ENCODE measurements at regions not wholly inside any gene's neighbourhood (a gene's known extent, or its start where the extent isn't known, plus 50 kb on each side); places are given as distances from the start of the nearest gene placed in this dataset.

DNA sequence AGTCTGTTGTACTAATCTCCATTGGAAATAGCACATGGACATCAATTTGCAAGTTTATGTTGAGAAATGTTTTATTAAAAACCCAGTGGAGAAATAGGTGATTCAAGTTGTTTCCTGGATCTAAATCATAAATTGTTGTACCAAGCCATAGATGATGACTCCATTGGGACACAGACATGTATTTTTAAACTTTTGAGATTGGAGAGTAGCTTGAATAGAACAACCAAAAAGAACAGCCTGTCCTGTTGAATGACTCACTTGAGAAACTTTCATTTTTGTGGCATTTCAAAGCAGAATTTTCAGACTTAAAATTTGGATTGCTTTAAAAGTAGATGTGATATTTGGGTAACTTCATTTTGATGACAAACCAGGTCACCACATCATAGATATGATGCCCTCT, 197.5 kb downstream of the GPAM start:
- Mint-ChIP-seq H3K27me3 (peaks cover 3% of the 10 kb centered on the region), H3K36me3 (no peaks in the 10 kb centered on the region), H3K27ac (no peak overlapping the region), H3K4me3 (no peak overlapping the region), H3K9me3 (no peaks in the 10 kb centered on the region), H3K4me1 (no peaks in the 10 kb centered on the region)
- no peak for DNase-seq
- POLR2A ChIA-PET = no interaction called here
- no peak for ATAC-seq (ENCODE audit: low read depth)

DNA sequence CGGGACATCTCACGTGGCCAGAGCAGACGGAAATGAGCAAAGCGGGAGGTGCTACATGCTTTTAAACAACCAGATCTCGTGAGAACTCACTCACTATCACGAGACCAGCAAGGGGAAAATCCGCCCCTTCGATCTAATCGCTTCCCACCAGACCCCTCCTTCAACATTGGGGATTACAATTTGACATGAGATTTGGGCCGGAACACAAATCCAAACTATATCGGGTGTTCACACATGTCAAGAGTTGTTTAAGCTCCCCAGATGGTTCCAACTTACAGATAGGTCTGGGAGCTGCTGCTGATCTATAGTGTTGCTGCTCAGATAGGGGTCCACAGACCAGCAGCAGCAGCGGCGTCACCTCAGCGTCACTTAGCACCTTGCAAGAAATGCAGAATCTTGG, 194.9 kb downstream of the GPAM start:
- Mint-ChIP-seq H3K27me3 (peaks cover 3% of the 10 kb centered on the region), H3K27ac (no peak overlapping the region), H3K4me1 (no peaks in the 10 kb centered on the region), H3K36me3 (no peaks in the 10 kb centered on the region), H3K4me3 (no peak overlapping the region), H3K9me3 (no peaks in the 10 kb centered on the region)
- DNase-seq (no peak), ATAC-seq (ENCODE audit: low read depth) (no peak)
- POLR2A ChIA-PET = no interaction called here

DNA sequence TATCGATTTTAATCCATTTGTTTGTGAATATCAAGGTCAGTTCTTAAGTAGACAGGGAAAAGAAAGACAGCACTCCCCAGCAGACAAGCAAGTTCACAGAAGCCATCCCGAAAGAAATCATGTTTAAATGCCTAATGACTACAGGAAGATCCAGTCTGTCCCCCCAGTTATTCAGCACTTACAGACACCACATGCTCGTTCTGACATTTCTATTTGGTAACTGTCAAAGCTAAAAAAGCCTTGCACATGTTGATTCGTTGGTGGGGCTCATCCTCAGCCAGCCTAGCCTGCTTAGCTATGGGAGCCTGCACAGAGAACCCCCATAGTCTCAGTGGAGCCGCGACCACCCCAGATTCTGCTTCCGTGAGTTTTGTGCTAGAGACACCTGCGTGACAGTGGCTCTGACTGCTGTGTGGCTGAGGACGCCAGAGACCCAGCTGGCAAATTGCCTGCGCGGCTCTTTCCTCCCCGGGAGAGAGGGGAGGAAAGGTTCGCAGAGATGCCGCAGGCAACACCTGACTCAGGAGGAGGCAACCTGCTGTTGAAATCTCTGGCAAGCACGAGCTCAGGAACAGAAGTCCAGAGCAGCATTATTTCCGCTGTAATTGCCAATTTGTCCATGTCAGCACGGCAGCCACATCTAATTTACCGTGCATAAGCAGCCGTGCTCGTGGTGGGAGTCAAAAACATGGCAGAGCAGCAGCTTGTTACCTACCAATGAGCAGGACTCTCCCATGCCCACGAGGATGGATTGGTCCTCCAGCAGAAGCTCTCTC, 194.2 kb downstream of the GPAM start:
- POLR2A ChIA-PET = no interaction called here
- no peak for ATAC-seq (ENCODE audit: low read depth)
- H3K9me3 Mint-ChIP-seq = no peaks in the 10 kb centered on the region
- no peak for DNase-seq
- H3K27ac Mint-ChIP-seq = no peak overlapping the region
- no peak overlapping the region for H3K4me3 Mint-ChIP-seq
- peaks cover 3% of the 10 kb centered on the region for H3K27me3 Mint-ChIP-seq
- no peaks in the 10 kb centered on the region for H3K4me1 Mint-ChIP-seq
- no peaks in the 10 kb centered on the region for H3K36me3 Mint-ChIP-seq

DNA sequence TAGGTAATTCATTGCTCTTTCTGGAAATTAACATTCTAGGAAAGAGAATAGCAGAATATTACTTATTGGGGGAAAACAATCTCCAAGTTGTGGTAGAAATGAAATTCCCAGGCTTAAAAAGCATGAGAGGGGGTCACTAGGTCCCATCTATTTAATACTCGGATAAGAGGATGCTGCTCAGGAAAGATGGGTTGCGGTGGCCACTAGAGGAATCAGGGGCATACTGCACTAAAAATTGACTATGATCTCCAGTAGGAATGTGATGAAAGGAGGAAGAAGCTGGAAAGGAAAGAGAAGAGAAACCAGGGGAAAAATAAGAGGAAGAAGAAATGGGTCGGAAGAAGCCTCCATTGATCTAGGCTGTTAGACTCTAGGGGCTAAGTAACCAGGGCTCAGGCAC, 192.8 kb downstream of the GPAM start:
- Mint-ChIP-seq H3K9me3 (no peaks in the 10 kb centered on the region), H3K27ac (no peak overlapping the region), H3K27me3 (peaks cover 3% of the 10 kb centered on the region), H3K36me3 (no peaks in the 10 kb centered on the region), H3K4me1 (no peaks in the 10 kb centered on the region), H3K4me3 (no peak overlapping the region)
- no peak for ATAC-seq (ENCODE audit: low read depth)
- POLR2A ChIA-PET = no interaction called here
- no peak for DNase-seq

DNA sequence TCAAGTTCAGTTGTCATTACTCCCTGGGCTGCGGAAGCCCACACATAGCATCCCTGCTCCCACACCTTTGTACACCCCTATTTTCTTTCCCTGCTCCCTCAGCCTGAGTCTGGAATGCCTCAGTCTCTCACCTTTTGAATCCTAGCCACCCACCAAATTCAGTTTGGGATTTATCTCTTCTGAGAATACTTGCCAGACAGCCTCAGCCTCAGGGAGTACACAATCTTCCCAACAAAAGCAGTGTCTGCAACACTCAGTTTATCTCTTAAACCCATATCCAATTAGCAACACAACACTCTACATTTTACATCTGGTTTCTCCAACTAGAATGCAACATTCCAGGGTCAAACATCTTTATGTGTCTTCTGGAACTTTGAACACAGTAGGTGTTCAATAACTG, 190.2 kb downstream of the GPAM start:
- no peaks in the 10 kb centered on the region for H3K4me1 Mint-ChIP-seq
- no peaks in the 10 kb centered on the region for H3K9me3 Mint-ChIP-seq
- H3K36me3 Mint-ChIP-seq = no peaks in the 10 kb centered on the region
- POLR2A ChIA-PET = no interaction called here
- no peak overlapping the region for H3K27ac Mint-ChIP-seq
- ATAC-seq (ENCODE audit: low read depth) = no peak
- no peak for DNase-seq
- no peak overlapping the region for H3K4me3 Mint-ChIP-seq
- H3K27me3 Mint-ChIP-seq = peaks cover 3% of the 10 kb centered on the region

DNA sequence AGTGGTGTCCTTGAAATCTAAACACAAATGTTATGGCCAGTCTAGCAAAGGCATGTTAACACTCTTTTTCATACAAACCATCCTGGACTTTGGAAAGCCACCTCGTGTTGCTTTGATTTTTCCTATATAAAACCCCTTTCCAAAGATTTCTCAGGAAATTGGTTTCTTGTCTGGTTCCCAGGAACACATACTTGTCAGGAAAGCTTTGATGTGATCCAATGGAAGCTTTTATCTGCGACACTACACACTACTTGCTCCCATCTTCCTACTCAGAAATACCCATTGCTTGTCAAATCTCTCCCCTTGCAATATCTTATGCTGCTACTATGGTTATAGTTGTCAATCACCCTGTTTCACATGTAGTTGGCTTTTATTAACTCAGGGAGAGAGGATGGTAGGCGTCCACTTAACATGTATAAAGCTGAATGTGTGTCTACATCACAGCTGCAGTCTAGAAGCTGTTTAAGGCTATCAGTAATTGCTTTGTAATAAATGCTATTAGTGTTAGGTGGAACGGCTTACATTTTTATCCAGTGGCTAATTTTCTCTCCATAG, 189.6 kb downstream of the GPAM start:
- DNase-seq (no peak), ATAC-seq (ENCODE audit: low read depth) (no peak)
- Mint-ChIP-seq H3K4me1 (no peaks in the 10 kb centered on the region), H3K36me3 (no peaks in the 10 kb centered on the region), H3K4me3 (no peak overlapping the region), H3K9me3 (no peaks in the 10 kb centered on the region), H3K27me3 (no peaks in the 10 kb centered on the region), H3K27ac (no peak overlapping the region)
- POLR2A ChIA-PET = no interaction called here

DNA sequence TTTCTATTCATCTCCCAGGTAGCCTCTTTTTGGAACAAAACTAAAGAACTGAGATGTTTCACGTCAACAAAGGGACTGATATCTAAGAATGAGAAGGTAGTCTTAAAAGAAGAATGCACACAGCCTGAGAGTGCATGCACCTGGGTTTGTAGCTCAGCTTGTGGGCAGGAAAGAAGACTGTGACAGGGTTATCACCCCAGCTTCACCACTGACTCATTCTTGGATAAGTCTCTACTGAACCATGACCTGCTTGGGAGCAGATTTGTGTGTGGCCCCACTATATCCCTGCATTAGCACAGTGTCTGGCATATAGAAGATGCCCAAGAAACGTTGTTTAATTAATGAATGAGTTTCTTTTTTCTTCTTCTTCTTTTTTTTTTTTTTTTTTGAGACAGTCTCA, 187.5 kb downstream of the GPAM start:
- Mint-ChIP-seq H3K27me3 (no peaks in the 10 kb centered on the region), H3K4me3 (no peak overlapping the region), H3K9me3 (no peaks in the 10 kb centered on the region), H3K36me3 (no peaks in the 10 kb centered on the region), H3K27ac (no peak overlapping the region), H3K4me1 (no peaks in the 10 kb centered on the region)
- no peak for ATAC-seq (ENCODE audit: low read depth)
- POLR2A ChIA-PET = no interaction called here
- no peak for DNase-seq

DNA sequence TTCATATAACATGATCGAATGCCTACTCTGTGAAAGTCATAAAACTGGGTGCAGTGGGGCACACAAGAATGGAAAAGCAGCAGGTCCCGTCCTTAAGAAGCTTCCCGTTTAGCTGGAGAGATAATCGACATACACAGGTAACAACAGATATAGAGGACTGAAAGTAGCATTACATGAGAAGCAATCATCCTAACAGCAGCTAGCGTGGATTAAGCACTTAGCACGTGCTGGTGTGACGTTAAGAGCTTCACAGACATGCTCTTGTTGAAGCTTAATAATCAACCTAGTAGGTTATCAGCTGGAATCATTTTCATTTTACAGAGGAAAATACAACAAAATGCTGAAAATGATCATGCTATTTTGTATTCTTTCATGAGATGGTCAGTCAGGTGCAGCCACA, 184.8 kb downstream of the GPAM start:
- no peak overlapping the region for H3K4me3 Mint-ChIP-seq
- ATAC-seq (ENCODE audit: low read depth) (no peak), DNase-seq (no peak)
- no peaks in the 10 kb centered on the region for H3K4me1 Mint-ChIP-seq
- no peaks in the 10 kb centered on the region for H3K36me3 Mint-ChIP-seq
- H3K27me3 Mint-ChIP-seq = no peaks in the 10 kb centered on the region
- POLR2A ChIA-PET = no interaction called here
- H3K27ac Mint-ChIP-seq = no peak overlapping the region
- no peaks in the 10 kb centered on the region for H3K9me3 Mint-ChIP-seq

DNA sequence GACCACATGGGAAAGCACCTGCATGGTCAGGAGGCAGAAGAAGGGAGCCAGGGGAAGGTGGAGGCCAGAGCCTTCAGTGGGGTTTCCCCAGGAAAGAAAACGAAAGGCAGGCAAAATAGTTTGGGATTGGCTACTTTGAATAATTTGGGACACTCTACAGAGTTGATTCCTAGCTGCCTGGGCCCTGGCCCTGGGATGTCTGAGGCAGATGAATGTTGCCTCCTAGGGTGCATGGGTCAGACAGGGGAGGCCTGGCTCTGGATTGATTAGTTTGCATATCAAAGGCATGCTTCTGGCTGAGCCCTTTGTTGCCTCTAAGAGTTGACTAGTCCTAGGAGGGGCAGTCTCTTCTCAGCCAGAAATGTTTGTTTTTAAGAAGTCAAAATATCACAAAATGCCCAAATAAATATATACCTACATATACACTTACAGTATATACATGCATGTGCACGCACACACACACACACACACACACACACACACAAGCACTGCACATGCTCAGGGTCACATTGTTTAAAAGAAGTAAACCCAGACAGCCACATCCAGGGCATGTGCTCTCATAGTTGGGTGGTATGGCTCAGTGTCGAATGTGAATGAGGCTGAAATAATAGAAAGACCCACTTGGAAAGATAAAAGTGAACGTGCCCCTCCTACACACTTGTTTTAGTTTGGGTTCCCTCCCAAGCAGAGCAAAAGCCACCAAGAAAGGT, 184.2 kb downstream of the GPAM start:
- DNase-seq (no peak), ATAC-seq (ENCODE audit: low read depth) (no peak)
- H3K4me3 Mint-ChIP-seq = no peak overlapping the region
- H3K27me3 Mint-ChIP-seq = no peaks in the 10 kb centered on the region
- no peak overlapping the region for H3K27ac Mint-ChIP-seq
- H3K36me3 Mint-ChIP-seq = no peaks in the 10 kb centered on the region
- no peaks in the 10 kb centered on the region for H3K9me3 Mint-ChIP-seq
- H3K4me1 Mint-ChIP-seq = no peaks in the 10 kb centered on the region
- POLR2A ChIA-PET = no interaction called here

DNA sequence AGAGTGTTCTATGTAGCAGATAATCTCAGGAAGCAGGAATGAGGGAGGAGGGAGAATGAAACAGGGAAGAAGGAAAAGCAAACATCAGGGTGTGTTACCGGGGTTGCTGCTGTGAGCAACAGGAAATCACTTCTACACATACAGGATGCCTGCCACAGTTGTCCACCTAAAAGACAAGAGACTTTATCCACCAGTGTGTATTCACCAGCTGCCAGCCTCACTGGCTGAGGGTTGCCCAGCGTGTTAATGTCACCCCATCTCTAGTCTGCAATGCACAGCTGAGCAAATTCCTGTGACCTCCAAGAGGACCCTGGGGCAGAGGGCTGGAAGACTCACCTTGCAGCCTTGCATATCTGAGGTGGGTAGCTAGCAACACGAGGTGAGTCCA, 183.7 kb downstream of the GPAM start:
- DNase-seq (no peak), ATAC-seq (ENCODE audit: low read depth) (no peak)
- POLR2A ChIA-PET = no interaction called here
- no peaks in the 10 kb centered on the region for H3K27me3 Mint-ChIP-seq
- H3K27ac Mint-ChIP-seq = no peak overlapping the region
- H3K9me3 Mint-ChIP-seq = no peaks in the 10 kb centered on the region
- H3K4me3 Mint-ChIP-seq = no peak overlapping the region
- H3K4me1 Mint-ChIP-seq = no peaks in the 10 kb centered on the region
- no peaks in the 10 kb centered on the region for H3K36me3 Mint-ChIP-seq

DNA sequence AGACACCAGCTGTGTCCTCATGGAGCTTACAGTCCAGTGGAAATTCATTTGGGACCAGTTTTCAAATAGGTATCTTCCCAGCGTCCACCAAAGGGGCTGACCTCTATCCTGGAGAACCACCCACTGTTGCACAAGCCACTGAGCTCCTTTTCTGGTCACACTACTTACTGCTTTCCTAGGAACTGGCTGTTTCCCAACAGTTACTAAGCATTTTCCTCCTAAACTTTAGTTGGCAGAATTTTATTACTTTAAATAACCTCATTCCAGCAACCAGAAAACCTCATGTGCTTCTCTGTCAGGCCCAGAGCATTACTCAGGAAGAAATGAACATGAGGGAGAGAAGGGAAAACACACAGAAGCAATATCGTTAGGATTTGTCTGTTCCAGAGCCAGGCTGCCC, 183.1 kb downstream of the GPAM start:
- no peak overlapping the region for H3K27ac Mint-ChIP-seq
- no peaks in the 10 kb centered on the region for H3K36me3 Mint-ChIP-seq
- no peak for ATAC-seq (ENCODE audit: low read depth)
- H3K27me3 Mint-ChIP-seq = no peaks in the 10 kb centered on the region
- H3K4me3 Mint-ChIP-seq = no peak overlapping the region
- POLR2A ChIA-PET = no interaction called here
- DNase-seq = no peak
- H3K4me1 Mint-ChIP-seq = no peaks in the 10 kb centered on the region
- H3K9me3 Mint-ChIP-seq = no peaks in the 10 kb centered on the region

DNA sequence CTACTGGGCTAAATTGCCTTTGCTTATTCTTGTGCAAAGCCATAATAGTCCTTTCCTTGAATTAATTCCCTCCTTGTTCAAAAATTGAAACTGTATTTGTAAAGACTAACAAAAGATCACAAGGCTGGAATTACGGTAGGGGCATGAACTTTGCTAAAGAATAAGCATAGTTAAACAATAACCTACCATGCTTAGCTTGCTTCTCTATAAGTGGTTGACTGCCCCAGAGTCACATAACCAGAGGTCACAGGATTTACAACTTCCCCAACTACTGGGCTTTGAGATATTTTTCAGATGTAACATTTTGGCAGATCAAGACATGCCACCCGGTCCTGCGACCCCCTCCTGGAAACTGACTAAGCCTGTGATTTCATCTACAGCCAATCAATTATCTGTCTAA, 181.4 kb downstream of the GPAM start:
- POLR2A ChIA-PET = no interaction called here
- DNase-seq (no peak), ATAC-seq (ENCODE audit: low read depth) (no peak)
- H3K9me3 Mint-ChIP-seq = no peaks in the 10 kb centered on the region
- no peaks in the 10 kb centered on the region for H3K27me3 Mint-ChIP-seq
- no peaks in the 10 kb centered on the region for H3K4me1 Mint-ChIP-seq
- H3K4me3 Mint-ChIP-seq = no peak overlapping the region
- no peaks in the 10 kb centered on the region for H3K36me3 Mint-ChIP-seq
- H3K27ac Mint-ChIP-seq = no peak overlapping the region

DNA sequence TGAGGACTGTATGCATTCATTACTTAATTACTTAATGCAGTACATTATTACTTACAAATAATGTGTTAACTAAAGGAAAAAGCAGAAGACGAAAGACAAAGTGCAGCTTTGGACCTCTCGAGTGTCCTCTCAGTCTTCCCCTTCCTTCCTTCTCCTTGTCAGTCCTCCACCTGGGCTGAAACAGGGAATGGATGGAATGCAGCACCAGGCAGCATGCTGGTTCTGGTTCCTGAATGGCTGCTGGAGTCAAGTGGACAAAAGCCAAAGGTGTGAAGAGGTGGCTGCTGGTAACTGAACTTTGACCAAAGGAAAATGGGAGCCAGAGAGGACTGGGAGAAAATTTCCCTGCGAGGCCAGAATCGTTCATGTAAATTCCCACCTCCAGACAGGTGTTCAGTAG, 179.5 kb downstream of the GPAM start:
- Mint-ChIP-seq H3K4me3 (no peak overlapping the region), H3K27me3 (no peaks in the 10 kb centered on the region), H3K4me1 (no peaks in the 10 kb centered on the region), H3K27ac (no peak overlapping the region), H3K9me3 (no peaks in the 10 kb centered on the region), H3K36me3 (no peaks in the 10 kb centered on the region)
- POLR2A ChIA-PET = no interaction called here
- ATAC-seq (ENCODE audit: low read depth) (no peak), DNase-seq (no peak)

DNA sequence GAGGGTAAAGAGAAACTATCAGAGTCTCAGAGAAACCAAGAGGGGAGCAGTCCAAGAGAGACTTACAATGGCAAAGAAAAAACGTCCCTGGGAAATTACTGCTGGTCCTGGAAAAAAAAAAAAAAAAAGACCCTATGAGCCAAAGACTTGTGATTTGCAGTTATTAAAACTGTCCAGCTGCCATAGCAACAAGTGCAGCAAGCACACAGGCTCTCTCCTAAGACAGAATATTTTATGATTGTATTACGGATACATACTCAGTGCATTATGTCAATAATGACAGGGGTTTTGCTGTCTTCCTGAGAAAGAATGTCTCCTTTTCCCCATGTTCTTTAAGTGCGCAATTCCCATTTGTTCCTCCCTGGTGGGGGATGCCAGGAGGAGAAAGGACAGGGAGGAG, 178.5 kb downstream of the GPAM start:
- no peaks in the 10 kb centered on the region for H3K9me3 Mint-ChIP-seq
- ATAC-seq (ENCODE audit: low read depth) (no peak), DNase-seq (no peak)
- no peaks in the 10 kb centered on the region for H3K36me3 Mint-ChIP-seq
- H3K27me3 Mint-ChIP-seq = no peaks in the 10 kb centered on the region
- H3K27ac Mint-ChIP-seq = no peak overlapping the region
- no peak overlapping the region for H3K4me3 Mint-ChIP-seq
- POLR2A ChIA-PET = no interaction called here
- H3K4me1 Mint-ChIP-seq = no peaks in the 10 kb centered on the region
